Epithelial cell of esophagus (primary cell): ENCODE measurements at regions not wholly inside any gene's neighbourhood (a gene's known extent, or its start where the extent isn't known, plus 50 kb on each side); places are given as distances from the start of the nearest gene placed in this dataset.
"Not testable (repeated sequence)": the region's sequence is repeated elsewhere in the genome, so short reads cannot be mapped to it uniquely, and the experiment has no call there.

Experiments
- DNase-seq: peaks from one replicate; pipeline ENCODE4 v3.0.0; 2010; ENCODE audit warnings: low read depth
- H3K4me3 ChIP-seq: 2 replicates; pipeline ENCODE4 v1.5.1; 2011; ENCODE audit warnings: mild to moderate bottlenecking, low read length, control low read depth
- CTCF ChIP-seq: IDR thresholded peaks from 2 replicates; pipeline ENCODE4 v1.5.1; 2011; ENCODE audit warnings: low read depth, mild to moderate bottlenecking, low read length, control low read depth, inconsistent platforms; ENCODE audit not compliant: insufficient read depth; ENCODE audit errors: missing control alignments

DNA sequence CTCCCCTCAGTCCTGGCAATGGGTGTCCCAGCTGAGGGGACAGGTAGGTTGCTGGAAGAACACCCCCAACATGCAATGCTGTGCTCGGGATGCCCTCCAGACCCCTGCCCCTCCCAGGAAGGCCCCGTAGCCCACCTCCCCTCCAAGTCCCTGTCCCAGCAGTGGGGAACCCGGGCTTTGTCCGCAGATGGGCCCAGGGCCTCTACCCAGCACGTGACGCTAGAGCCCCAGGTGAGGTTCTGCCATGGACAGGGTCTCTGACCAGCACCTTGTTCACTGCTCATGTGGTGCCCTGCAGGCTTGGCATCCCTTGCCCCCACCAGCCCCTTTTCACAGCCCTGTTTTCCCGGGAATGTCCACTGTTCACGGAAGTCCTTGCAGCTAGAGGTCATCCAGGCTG lies 220.0 kb upstream of the SGCG start:
- no peak for DNase-seq
- no peak for TF ChIP-seq CTCF
- H3K4me3 ChIP-seq = no peak overlapping the region

DNA sequence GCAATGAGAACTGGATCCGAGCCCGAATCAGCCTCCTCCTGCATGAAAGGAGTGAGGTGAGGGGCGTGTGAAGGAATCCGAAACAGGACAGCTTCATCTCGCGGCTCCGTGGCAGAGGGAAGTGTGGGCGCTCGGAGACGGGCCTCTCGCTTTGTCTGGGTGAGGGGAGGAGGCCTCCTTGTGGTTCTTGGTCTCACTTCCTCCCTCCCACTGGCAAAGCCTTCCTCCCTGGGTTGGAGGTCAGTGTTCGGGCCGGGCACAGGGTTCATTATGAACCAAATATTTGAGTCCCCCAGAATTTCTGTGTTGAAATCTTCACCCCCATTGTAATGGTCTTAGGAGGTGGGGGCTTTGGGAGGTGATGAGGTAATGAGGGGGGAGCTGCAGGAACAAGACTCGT lies 219.4 kb upstream of the SGCG start:
- not testable (repeated sequence) for H3K4me3 ChIP-seq, DNase-seq

DNA sequence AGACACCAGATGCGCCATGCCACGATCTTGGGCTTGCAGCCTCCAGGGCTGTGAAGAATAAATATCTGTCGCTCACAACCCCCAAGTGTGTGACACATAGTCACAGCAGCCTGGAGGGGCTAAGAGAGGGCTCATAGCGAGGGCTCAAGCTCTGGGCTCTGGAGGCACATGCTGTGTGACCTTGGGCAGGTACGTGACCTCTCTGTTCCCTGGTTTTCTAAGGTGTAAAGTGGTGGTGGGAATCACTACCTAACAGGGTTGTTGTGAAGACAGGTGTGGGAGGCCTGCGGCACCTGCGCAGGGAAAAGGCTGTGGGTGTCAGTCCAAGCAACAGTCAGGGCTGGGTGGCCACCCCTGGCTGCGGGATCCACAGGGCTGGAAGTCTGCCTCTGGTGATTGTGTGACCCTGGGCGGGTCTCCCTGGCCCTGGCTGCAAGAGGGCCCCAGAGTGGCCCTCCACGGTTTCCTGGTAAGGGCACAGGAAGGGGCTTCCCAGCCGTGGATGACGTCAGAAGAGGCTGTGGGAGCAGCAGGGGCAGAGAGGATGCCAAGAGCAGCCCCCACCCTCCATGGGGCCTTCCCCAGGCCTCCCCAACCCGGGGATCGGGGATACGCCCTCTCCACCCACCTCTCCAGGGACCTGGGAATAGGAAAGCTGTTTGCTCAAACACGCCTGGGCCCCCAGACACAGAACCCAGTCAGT lies 218.8 kb upstream of the SGCG start:
- no peak for TF ChIP-seq CTCF
- DNase-seq = no peak
- no peak overlapping the region for H3K4me3 ChIP-seq

GRCh38 chr13:22963384-22964053 lies 217.3 kb upstream of the SGCG start:
- not testable (repeated sequence) for H3K4me3 ChIP-seq, DNase-seq

GRCh38 chr13:22964245-22964966 lies 216.4 kb upstream of the SGCG start:
- DNase-seq = no peak
- TF ChIP-seq CTCF = no peak

GRCh38 chr13:22965011-22965857 lies 215.5 kb upstream of the SGCG start:
- DNase-seq, H3K4me3 ChIP-seq: not testable (repeated sequence)

More at GRCh38 chr13:22964245-22964966, 216.4 kb upstream of the SGCG start:
- H3K4me3 ChIP-seq = no peak overlapping the region

- H3K4me3 ChIP-seq = not testable (repeated sequence)
Measured at GRCh38 chr13:22965858-22966239, 214.9 kb upstream of the SGCG start.

DNA sequence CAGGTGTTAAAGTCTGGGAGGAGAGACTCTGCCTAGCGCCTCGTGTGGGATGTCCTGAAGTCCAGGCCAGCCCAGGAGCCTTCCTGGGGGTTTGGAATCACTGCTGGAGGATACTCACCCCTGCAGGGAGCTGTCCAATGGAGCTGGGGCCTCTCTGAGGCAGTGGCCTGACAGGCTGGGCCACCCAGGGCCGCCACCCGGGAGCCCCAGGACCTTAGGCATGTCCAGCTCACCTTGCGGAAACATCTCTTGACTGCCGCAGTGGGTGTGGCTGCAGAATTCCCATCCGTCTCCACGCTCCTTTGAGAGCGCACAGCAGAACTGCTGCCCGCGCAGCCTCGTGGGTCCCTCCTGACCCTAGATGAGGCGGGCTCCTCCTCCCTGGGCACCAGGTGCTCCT lies 214.0 kb upstream of the SGCG start:
- DNase-seq, H3K4me3 ChIP-seq: not testable (repeated sequence)

More at GRCh38 chr13:22965858-22966239, 214.9 kb upstream of the SGCG start:
- DNase-seq = not testable (repeated sequence)

DNA sequence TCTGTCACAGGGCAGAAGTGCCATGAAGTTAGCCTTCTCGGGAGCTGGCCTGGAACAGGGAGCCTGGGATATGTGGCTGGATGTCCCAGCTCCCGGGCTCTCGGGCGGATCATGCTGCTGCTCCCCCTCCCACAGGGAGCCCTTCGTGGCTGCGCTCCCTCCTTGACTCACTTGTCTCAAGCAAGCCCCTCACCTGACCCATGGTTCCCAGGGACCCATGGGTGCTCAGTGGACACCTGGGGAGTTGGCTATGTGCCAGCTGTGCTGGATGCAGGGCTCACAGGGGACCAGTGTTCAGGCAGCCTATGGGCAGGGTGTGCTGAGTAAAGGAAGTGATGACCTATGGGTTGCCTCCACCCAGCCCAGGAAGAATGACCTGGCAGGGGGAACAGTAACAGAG lies 213.1 kb upstream of the SGCG start:
- TF ChIP-seq CTCF = no peak
- DNase-seq = no peak
- no peak overlapping the region for H3K4me3 ChIP-seq
